MCF 10A (cell line): ENCODE measurements at regions not wholly inside any gene's neighbourhood (a gene's known extent, or its start where the extent isn't known, plus 50 kb on each side); places are given as distances from the start of the nearest gene placed in this dataset.

ENCODE experiments used
- BruUV-seq: library from RNA; stranded (reverse); fragments of 400-500 nt; replicated peaks from 2 replicates; lab custom pipeline; 2021; lab: Mats Ljungman, UMichigan
- CTCF ChIA-PET: fragments of 300-600 bp; sonication (Branson Sonifier 250); formaldehyde crosslinking; extraction: SDS; loops from one replicate; lab custom pipeline; 2021; ENCODE audit warnings: antibody characterized with exemption, inconsistent platforms; lab: Yijun Ruan, JAX
- POLR2A ChIA-PET: fragments of 300-600, 350-650 bp; sonication (Branson Sonifier 250); formaldehyde crosslinking; extraction: SDS; loops from one replicate; lab custom pipeline; 2020; ENCODE audit warnings: antibody characterized with exemption, inconsistent platforms; lab: Yijun Ruan, JAX
- DNase-seq: peaks from one replicate; pipeline ENCODE4 v3.0.0-alpha.2; 2018; ENCODE audit not compliant: unreplicated experiment
- H3K27ac Mint-ChIP-seq: one replicate; pipeline ENCODE4 v1.8.0; 2022; ENCODE audit warnings: mild to moderate bottlenecking, low read depth, mixed read lengths; ENCODE audit not compliant: unreplicated experiment
- H3K27me3 Mint-ChIP-seq: one replicate; pipeline ENCODE4 v1.8.0; 2022; ENCODE audit warnings: mixed read lengths; ENCODE audit not compliant: insufficient read depth, unreplicated experiment
- H3K36me3 Mint-ChIP-seq: one replicate; pipeline ENCODE4 v1.8.0; 2022; ENCODE audit warnings: mild to moderate bottlenecking, moderate library complexity, mixed read lengths; ENCODE audit not compliant: insufficient read depth, unreplicated experiment
- H3K4me1 Mint-ChIP-seq: one replicate; pipeline ENCODE4 v1.8.0; 2022; ENCODE audit warnings: mixed read lengths; ENCODE audit not compliant: insufficient read depth, unreplicated experiment
- H3K4me3 Mint-ChIP-seq: one replicate; pipeline ENCODE4 v1.8.0; 2022; ENCODE audit warnings: mild to moderate bottlenecking, moderate library complexity, mixed read lengths; ENCODE audit not compliant: unreplicated experiment
- H3K9me3 Mint-ChIP-seq: one replicate; pipeline ENCODE4 v1.8.0; 2022; ENCODE audit warnings: mixed read lengths; ENCODE audit not compliant: unreplicated experiment
- CTCF ChIP-seq: fragments of 200-600 bp; IDR thresholded peaks from one replicate; pipeline ENCODE4 v1.8.0; 2022; ENCODE audit warnings: antibody characterized with exemption, mild to moderate bottlenecking; ENCODE audit not compliant: unreplicated experiment
- intact Hi-C: fragments of 100-400 bp; cut with micrococcal nuclease; formaldehyde crosslinking; loops from 2 replicates; pipeline ENCODE4 v1.14.1; 2022

- Mint-ChIP-seq H3K4me3 (no peak overlapping the region), H3K9me3 (peaks cover 1% of the 10 kb centered on the region), H3K36me3 (no peaks in the 10 kb centered on the region), H3K27ac (no peak overlapping the region), H3K27me3 (no peaks in the 10 kb centered on the region), H3K4me1 (no peaks in the 10 kb centered on the region)
- BruUV-seq = no TSS peak
- intact Hi-C loops = no loop called here
- DNase-seq = peak; percentile 35
- CTCF ChIA-PET = interaction anchor here (0.6 to 0.7 kb wide), 4 partner anchors 79 to 340 kb away, joined by 3 to 5 read pairs (median 4); no protein-coding TSS in a partner anchor
- TF ChIP-seq CTCF = no peak
- POLR2A ChIA-PET = interaction anchor here (0.5 to 1.0 kb wide), 2 partner anchors 64 to 612 kb away, joined by 3 read pairs; no protein-coding TSS in a partner anchor
These were observed 384.5 kb upstream of the CDH6 start for GRCh38 chr5:30808996-30809395.

- intact Hi-C loops = no loop called here
- Mint-ChIP-seq H3K9me3 (no peaks in the 10 kb centered on the region), H3K36me3 (no peaks in the 10 kb centered on the region), H3K27ac (no peak overlapping the region), H3K4me3 (no peak overlapping the region), H3K27me3 (no peaks in the 10 kb centered on the region), H3K4me1 (no peaks in the 10 kb centered on the region)
- ChIA-PET POLR2A (interaction anchor here (0.6 kb wide), 1 partner anchor 12 kb away, joined by 3 read pairs; no protein-coding TSS in a partner anchor), CTCF (interaction anchor here (0.6 kb wide), 2 partner anchors 430 to 463 kb away, joined by 3 read pairs; no protein-coding TSS in a partner anchor)
- no TSS peak for BruUV-seq
- no peak for DNase-seq
- TF ChIP-seq CTCF = no peak
These were observed 388.6 kb upstream of the CDH6 start for GRCh38 chr5:30804739-30805505.

GRCh38 chr5:30802961-30803705 lies 390.4 kb upstream of the CDH6 start:
- Mint-ChIP-seq H3K36me3 (no peaks in the 10 kb centered on the region), H3K4me1 (no peaks in the 10 kb centered on the region), H3K27me3 (no peaks in the 10 kb centered on the region), H3K9me3 (no peaks in the 10 kb centered on the region), H3K4me3 (no peak overlapping the region), H3K27ac (no peak overlapping the region)
- no TSS peak for BruUV-seq
- ChIA-PET CTCF (interaction anchor here (0.5 kb wide), 1 partner anchor 197 kb away, joined by 4 read pairs; no protein-coding TSS in a partner anchor), POLR2A (no interaction called here)
- no peak for DNase-seq
- TF ChIP-seq CTCF = no peak
- intact Hi-C loops = no loop called here

GRCh38 chr5:30781643-30782042 lies 411.8 kb upstream of the CDH6 start:
- Mint-ChIP-seq H3K4me1 (no peaks in the 10 kb centered on the region), H3K4me3 (no peak overlapping the region), H3K36me3 (no peaks in the 10 kb centered on the region), H3K9me3 (peaks cover 7% of the 10 kb centered on the region), H3K27me3 (no peaks in the 10 kb centered on the region), H3K27ac (no peak overlapping the region)
- ChIA-PET POLR2A (no interaction called here), CTCF (no interaction called here)
- no peak for TF ChIP-seq CTCF
- no TSS peak for BruUV-seq
- DNase-seq = no peak
- intact Hi-C loops = no loop called here
